A549 (cell line): ENCODE measurements at regions not wholly inside any gene's neighbourhood (a gene's known extent, or its start where the extent isn't known, plus 50 kb on each side); places are given as distances from the start of the nearest gene placed in this dataset.

Experiments used
- ATAC-seq, 2 experiments: fragments of 200-7000 bp in 1 of 2; fragments of >200 bp in 1 of 2; cut with Nextera tagmentation in 1 of 2; cut with Tn5 transposase in 1 of 2; 3 replicates each; pipeline versions ENCODE4 v1.8.0 to v1.9.1; 2018 to 2020; ENCODE audit warnings: mild to moderate bottlenecking in 1 of 2, moderate library complexity in 1 of 2
- CTCF ChIA-PET: fragments of 300-600 bp; sonication (Branson Sonifier 250); formaldehyde crosslinking; extraction: SDS; loops from one replicate; lab custom pipeline; 2021; ENCODE audit warnings: antibody characterized with exemption, inconsistent platforms; lab: Yijun Ruan, JAX
- POLR2A ChIA-PET: fragments of 350-600 bp; formaldehyde crosslinking; extraction: SDS; loops from one replicate; lab custom pipeline; 2021; ENCODE audit warnings: antibody characterized with exemption, inconsistent platforms; lab: Yijun Ruan, JAX
- DNase-seq, 2 experiments: peaks; one replicate each; pipeline versions ENCODE4 v3.0.0 to v3.0.0-alpha.2; 2011 to 2016; ENCODE audit warnings: low read depth in 1 of 2, low spot score in 1 of 2
- FAIRE-seq: peaks from 2 replicates; lab custom pipeline; 2011; peaks lifted over from hg19 to GRCh38; lab: Jason Lieb, UNC
- H3K27ac ChIP-seq, 2 experiments: fragments of >200 bp; sonication (Bioruptor Twin); formaldehyde crosslinking; 3 replicates each; pipeline ENCODE4 v1.5.1; 2016 to 2017
- H3K4me1 ChIP-seq: fragments of >200 bp; sonication (Bioruptor Twin); formaldehyde crosslinking; 3 replicates; pipeline ENCODE4 v1.6.1; 2016
- H3K4me2 ChIP-seq: fragments of >200 bp; sonication (Bioruptor Twin); formaldehyde crosslinking; 3 replicates; pipeline ENCODE4 v1.6.1; 2016
- H3K4me3 ChIP-seq: fragments of >200 bp; sonication (Bioruptor Twin); formaldehyde crosslinking; 3 replicates; pipeline ENCODE4 v1.5.1; 2016
- H3K9me3 ChIP-seq: fragments of >200 bp; sonication (Bioruptor Twin); formaldehyde crosslinking; 3 replicates; pipeline ENCODE4 v1.6.1; 2016
- ATOH8 ChIP-seq: fragments of 250-450 bp; sonication (Bioruptor Pico); IDR thresholded peaks from 2 replicates; pipeline ENCODE4 v1.5.0; 2020; ENCODE audit warnings: low read depth, mild to moderate bottlenecking, moderate library complexity
- CBX8 ChIP-seq: fragments of 200-600 bp; sonication (generic); IDR thresholded peaks from 2 replicates; pipeline ENCODE4 v1.6.1; 2016
- CHD2 ChIP-seq: fragments of 150-350 bp; IDR thresholded peaks from 2 replicates; pipeline ENCODE4 v1.6.1; 2014; ENCODE audit warnings: low read length; ENCODE audit not compliant: partially characterized antibody
- CTCF ChIP-seq: fragments of >200 bp; sonication (Bioruptor Twin); formaldehyde crosslinking; IDR thresholded peaks from 3 replicates; pipeline ENCODE4 v1.5.1; 2016
- E2F6 ChIP-seq: IDR thresholded peaks from 2 replicates; pipeline ENCODE4 v1.6.1; 2012; ENCODE audit warnings: low read depth, borderline replicate concordance
- ELK1 ChIP-seq: fragments of 150-350 bp; IDR thresholded peaks from 2 replicates; pipeline ENCODE4 v1.6.1; 2014; ENCODE audit warnings: low read depth, mild to moderate bottlenecking, low read length
- FOXS1 ChIP-seq: fragments of 250-450 bp; sonication (Bioruptor Pico); IDR thresholded peaks from 2 replicates; pipeline ENCODE4 v1.5.0; 2020; ENCODE audit warnings: mild to moderate bottlenecking, moderate library complexity
- HDAC2 ChIP-seq: fragments of 200-600 bp; sonication (generic); IDR thresholded peaks from 2 replicates; pipeline ENCODE4 v1.6.1; 2016
- HMGXB4 ChIP-seq: fragments of 250-450 bp; sonication (Bioruptor Pico); IDR thresholded peaks from 2 replicates; pipeline ENCODE4 v1.5.0; 2021; ENCODE audit warnings: mild to moderate bottlenecking, moderate library complexity, borderline replicate concordance
- HOXA7 ChIP-seq: fragments of 250-450 bp; sonication (Bioruptor Pico); IDR thresholded peaks from 2 replicates; pipeline ENCODE4 v1.5.0; 2020; ENCODE audit warnings: mild to moderate bottlenecking, moderate library complexity
- JUN ChIP-seq, 2 experiments: fragments of >200 bp; sonication (Bioruptor Twin); formaldehyde crosslinking; IDR thresholded peaks; 2 replicates in 1 of 2; 3 replicates in 1 of 2; pipeline ENCODE4 v1.6.1; 2016 to 2017
- KDM1A ChIP-seq: fragments of 200-600 bp; sonication (generic); IDR thresholded peaks from 2 replicates; pipeline ENCODE4 v1.6.1; 2016; ENCODE audit warnings: low read depth, mild to moderate bottlenecking
- KDM5A ChIP-seq: fragments of 200-600 bp; sonication (generic); IDR thresholded peaks from 2 replicates; pipeline ENCODE4 v1.6.1; 2016; ENCODE audit warnings: antibody characterized with exemption, mild to moderate bottlenecking
- MAFK ChIP-seq: fragments of 450-650 bp; IDR thresholded peaks from 2 replicates; pipeline ENCODE4 v1.6.1; 2014; ENCODE audit not compliant: partially characterized antibody
- MYC ChIP-seq: IDR thresholded peaks from 2 replicates; pipeline ENCODE4 v1.6.1; 2012; ENCODE audit warnings: mild to moderate bottlenecking, inconsistent platforms, low read length, improper control_type of control experiment, borderline replicate concordance
- PBX3 ChIP-seq: IDR thresholded peaks from 2 replicates; pipeline ENCODE4 v1.6.1; 2012
- POLR2A ChIP-seq: IDR thresholded peaks from 2 replicates; pipeline ENCODE4 v1.6.1; 2012; ENCODE audit warnings: mild to moderate bottlenecking, low read length
- RAD21 ChIP-seq, 2 experiments: fragments of >200 bp in 1 of 2; sonication (Bioruptor Twin) in 1 of 2; formaldehyde crosslinking in 1 of 2; IDR thresholded peaks in 1 of 2; conservative IDR thresholded peaks in 1 of 2; 2 replicates in 1 of 2; 3 replicates in 1 of 2; pipeline ENCODE4 v1.6.1; 2012 to 2018; ENCODE audit warnings: inconsistent platforms in 1 of 2
- RARB ChIP-seq: fragments of 250-450 bp; sonication (Bioruptor Pico); IDR thresholded peaks from 2 replicates; pipeline ENCODE4 v1.8.0; 2021; ENCODE audit warnings: mild to moderate bottlenecking, moderate library complexity
- REST ChIP-seq: fragments of 200-600 bp; sonication (generic); IDR thresholded peaks from 2 replicates; pipeline ENCODE4 v1.6.1; 2016; ENCODE audit warnings: antibody characterized with exemption, mild to moderate bottlenecking, moderate library complexity
- SREBF2 ChIP-seq: fragments of 450-650 bp; IDR thresholded peaks from 2 replicates; pipeline ENCODE4 v1.6.1; 2014; ENCODE audit warnings: mild to moderate bottlenecking, moderate library complexity
- USF2 ChIP-seq: fragments of 450-650 bp; IDR thresholded peaks from 2 replicates; pipeline ENCODE4 v1.6.1; 2014; ENCODE audit warnings: antibody characterized with exemption
- ZC3H11A ChIP-seq: fragments of 450-650 bp; IDR thresholded peaks from 2 replicates; pipeline ENCODE4 v1.6.1; 2014; ENCODE audit warnings: antibody characterized with exemption, mild to moderate bottlenecking
- ZNF302 ChIP-seq: fragments of 250-450 bp; sonication (Bioruptor Pico); IDR thresholded peaks from 2 replicates; pipeline ENCODE4 v1.9.0; 2021; ENCODE audit warnings: inconsistent platforms, mild to moderate bottlenecking, moderate library complexity
- WGBS: methylation state at CpG from one replicate; pipeline ENCODE4 v1.1.6; 2017; ENCODE audit errors: missing lambda C conversion rate; 5-methylcytosine and 5-hydroxymethylcytosine counted together

GRCh38 chr13:107713314-107713713, 502.0 kb downstream of the LIG4 start:
- no peaks in the 10 kb centered on the region for H3K9me3 ChIP-seq
- no peak for ATAC-seq
- CTCF ChIA-PET, result no interaction called here
- no peak for DNase-seq
- POLR2A ChIA-PET, result no interaction called here
- H3K4me1 ChIP-seq, result no peaks in the 10 kb centered on the region
- no peak overlapping the region for H3K4me2 ChIP-seq
- H3K27ac ChIP-seq, result no peak overlapping the region
- FAIRE-seq, result no peak
- no peak overlapping the region for H3K4me3 ChIP-seq
- no peak for TF ChIP-seq MAFK
- no peak for TF ChIP-seq ZNF302 (CRISPR knock-in tag)
- no peak for TF ChIP-seq FOXS1 (CRISPR knock-in tag)
- TF ChIP-seq KDM5A, result no peak
- no peak for TF ChIP-seq ELK1
- TF ChIP-seq POLR2A, result no peak
- no peak for TF ChIP-seq ZC3H11A
- no peak for TF ChIP-seq REST
- no peak for TF ChIP-seq CHD2
- no peak for TF ChIP-seq ATOH8 (CRISPR knock-in tag)
- no peak for TF ChIP-seq KDM1A
- TF ChIP-seq SREBF2, result no peak
- no peak for TF ChIP-seq JUN (IDR thresholded peaks at IDR 0.05)
- no peak for TF ChIP-seq CTCF
- TF ChIP-seq MYC, result no peak

- POLR2A ChIA-PET, result no interaction called here
- Histone ChIP-seq H3K4me2 (no peak overlapping the region), H3K9me3 (no peaks in the 10 kb centered on the region), H3K4me1 (no peaks in the 10 kb centered on the region), H3K4me3 (no peak overlapping the region), H3K27ac (no peak overlapping the region)
- CTCF ChIA-PET, result no interaction called here
- DNase-seq, result no peak
- WGBS, result 18% methylated on average over 9 of the region's 9 CpGs
- TF ChIP-seq RAD21 (conservative IDR thresholded peaks at IDR 0.05 in 1 of 2, IDR thresholded peaks at IDR 0.05 in 1 of 2), result no peak
- no peak for TF ChIP-seq HMGXB4 (CRISPR knock-in tag)
- no peak for TF ChIP-seq MYC
- TF ChIP-seq MAFK, result no peak
- TF ChIP-seq RARB (CRISPR knock-in tag), result no peak
- TF ChIP-seq HDAC2, result no peak
- no peak for TF ChIP-seq HOXA7
- TF ChIP-seq USF2, result no peak
- no peak for TF ChIP-seq PBX3
- no peak for TF ChIP-seq CBX8
- TF ChIP-seq E2F6, result no peak
- no peak for FAIRE-seq
- no peak for ATAC-seq
Measured at GRCh38 chr13:107712145-107712860, 503.0 kb downstream of the LIG4 start.
